ENCODE measurements at regions not wholly inside any gene's neighbourhood (a gene's known extent, or its start where the extent isn't known, plus 50 kb on each side); places are given as distances from the start of the nearest gene placed in this dataset.
A peak's percentile ranks its signal among the peaks of the same experiment; 100 is the strongest.
"Not testable (repeated sequence)": the region's sequence is repeated elsewhere in the genome, so short reads cannot be mapped to it uniquely, and the experiment has no call there.

GRCh38 chr1:200258447-200259375 is 151.1 kb downstream of the ZNF281 start:
- DNase-seq (ENCODE audit: insufficient read length, low spot score): peak; percentile 34

GRCh38 chr1:200257235-200257634 is 152.6 kb downstream of the ZNF281 start:
- no peak for DNase-seq (ENCODE audit: insufficient read length, low spot score)
- no peak for FAIRE-seq

More at GRCh38 chr1:200258447-200259375, 151.1 kb downstream of the ZNF281 start:
- no peak for FAIRE-seq

DNA sequence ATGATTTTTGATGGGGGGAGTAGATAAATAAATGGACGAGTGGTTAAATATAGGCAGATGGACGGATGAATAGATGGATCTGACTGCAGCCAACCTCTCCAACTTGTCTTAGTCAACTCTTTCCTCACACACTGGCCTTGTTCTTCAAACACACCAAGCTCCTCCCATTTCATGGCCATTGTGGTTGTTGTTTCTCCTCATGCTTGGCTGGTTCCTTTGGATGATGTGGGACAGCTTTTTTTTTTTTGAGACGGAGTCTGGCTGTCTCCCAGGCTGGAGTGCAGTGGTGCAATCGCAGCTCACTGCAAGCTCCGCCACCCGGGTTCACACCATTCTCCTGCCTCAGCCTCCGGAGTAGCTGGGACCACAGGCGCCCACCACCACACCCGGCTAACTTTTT is 155.2 kb downstream of the ZNF281 start:
- not testable (repeated sequence) for DNase-seq (ENCODE audit: insufficient read length, low spot score); FAIRE-seq

- DNase-seq (ENCODE audit: insufficient read length, low spot score): no peak
- no peak for FAIRE-seq
Measured at GRCh38 chr1:200253774-200254495, 155.9 kb downstream of the ZNF281 start.

DNA sequence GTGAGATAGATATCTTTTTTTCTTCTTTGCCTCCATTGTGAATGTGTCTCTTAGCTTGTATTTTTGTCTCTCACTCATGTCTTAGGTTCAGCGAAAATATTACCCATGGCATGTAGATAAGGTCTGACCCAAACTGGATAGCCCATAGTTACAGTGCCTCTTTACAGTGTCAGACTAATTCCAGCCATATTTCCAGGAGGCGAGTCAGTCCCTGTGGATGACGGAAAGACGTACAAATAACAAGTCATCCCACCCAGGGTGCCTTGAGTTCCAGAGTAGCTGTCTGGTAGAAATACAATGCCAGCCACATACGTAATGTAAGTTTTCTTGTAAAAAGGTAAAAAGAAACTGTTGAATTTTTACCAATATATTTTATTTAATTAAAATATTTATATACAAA is 157.3 kb downstream of the ZNF281 start:
- DNase-seq (ENCODE audit: insufficient read length, low spot score): no peak
- no peak for FAIRE-seq

GRCh38 chr1:200250469-200250868 is 159.4 kb downstream of the ZNF281 start:
- DNase-seq (ENCODE audit: insufficient read length, low spot score): no peak
- FAIRE-seq: no peak

DNA sequence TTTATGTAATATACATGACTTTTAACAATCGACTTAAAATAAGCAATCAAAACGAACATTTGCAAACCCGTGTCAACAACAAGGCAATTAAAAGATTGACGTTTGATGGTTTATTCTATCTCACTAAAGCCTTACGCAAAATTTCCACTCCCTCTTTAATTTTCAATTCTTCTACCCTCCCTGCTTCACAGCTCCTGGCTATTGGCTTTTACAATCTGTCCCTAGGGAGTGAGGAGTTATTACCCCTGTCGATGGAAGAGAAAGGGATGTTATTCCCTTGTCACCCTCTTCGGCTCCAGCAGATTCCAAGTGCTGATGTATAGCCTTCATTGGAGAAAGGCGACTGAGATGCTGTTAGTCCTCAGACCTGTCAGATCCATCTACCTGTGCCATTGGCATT is 161.3 kb downstream of the ZNF281 start:
- no peak for FAIRE-seq
- no peak for DNase-seq (ENCODE audit: insufficient read length, low spot score)

DNA sequence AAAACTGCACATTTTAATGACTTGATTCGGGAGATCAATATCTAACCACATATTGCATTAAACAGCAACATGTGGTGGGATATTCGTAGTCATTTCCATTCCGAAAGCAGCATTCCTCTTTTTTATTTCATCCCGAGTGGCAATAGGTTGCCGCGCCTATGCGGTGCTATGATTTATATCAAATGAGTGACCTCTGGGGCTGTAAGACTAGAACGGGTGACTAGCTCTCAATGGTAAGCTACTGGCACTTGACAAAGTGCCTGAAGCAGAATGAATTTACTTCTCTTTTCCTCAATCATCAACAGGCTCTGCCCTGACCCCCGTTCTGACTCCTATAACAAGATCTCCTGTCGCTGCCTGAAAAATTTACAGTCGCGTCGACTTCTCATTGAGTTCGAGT is 162.3 kb downstream of the ZNF281 start:
- DNase-seq (ENCODE audit: insufficient read length, low spot score): no peak
- FAIRE-seq: no peak

DNA sequence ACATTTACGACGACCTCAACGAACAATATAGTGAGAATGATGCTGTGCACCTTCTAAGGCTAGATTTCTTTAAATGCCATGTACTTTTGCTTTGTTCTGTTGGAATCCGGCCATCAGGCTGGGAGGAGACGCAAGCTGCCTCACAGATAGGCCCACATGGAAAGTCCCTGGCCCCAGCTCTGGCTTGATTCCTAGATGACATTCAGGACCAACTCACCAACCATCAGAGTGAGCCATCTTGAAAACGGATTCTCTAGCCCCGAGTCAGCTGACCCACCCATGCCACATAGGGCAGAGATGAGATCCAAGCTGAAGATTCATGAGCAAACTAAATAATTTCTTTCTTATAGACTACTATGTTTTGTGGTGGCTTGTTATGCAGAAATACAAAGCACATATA is 164.4 kb downstream of the ZNF281 start:
- no peak for FAIRE-seq

DNA sequence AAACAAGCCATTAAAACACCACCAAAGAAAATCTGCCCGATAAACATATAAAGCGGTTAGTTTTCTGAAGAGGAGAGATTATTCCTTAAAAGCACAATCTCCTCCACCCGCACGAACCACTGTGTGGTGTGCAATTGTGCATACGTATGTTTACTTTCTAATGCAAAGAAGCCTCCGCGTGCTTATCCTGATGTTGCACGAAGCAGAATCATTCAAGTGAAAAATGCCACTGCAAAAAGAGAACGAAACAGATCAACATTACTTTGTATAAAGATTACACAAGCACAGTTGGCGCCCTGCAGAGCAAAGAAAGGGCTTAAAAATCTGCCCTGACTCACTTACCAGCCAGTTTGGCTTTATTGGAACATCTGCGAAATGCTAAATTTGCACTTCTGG is 166.8 kb downstream of the ZNF281 start:
- FAIRE-seq (no peak), DNase-seq (ENCODE audit: insufficient read length, low spot score) (no peak)

More for the DNA sequence above, 164.4 kb downstream of the ZNF281 start:
- no peak for DNase-seq (ENCODE audit: insufficient read length, low spot score)

DNA sequence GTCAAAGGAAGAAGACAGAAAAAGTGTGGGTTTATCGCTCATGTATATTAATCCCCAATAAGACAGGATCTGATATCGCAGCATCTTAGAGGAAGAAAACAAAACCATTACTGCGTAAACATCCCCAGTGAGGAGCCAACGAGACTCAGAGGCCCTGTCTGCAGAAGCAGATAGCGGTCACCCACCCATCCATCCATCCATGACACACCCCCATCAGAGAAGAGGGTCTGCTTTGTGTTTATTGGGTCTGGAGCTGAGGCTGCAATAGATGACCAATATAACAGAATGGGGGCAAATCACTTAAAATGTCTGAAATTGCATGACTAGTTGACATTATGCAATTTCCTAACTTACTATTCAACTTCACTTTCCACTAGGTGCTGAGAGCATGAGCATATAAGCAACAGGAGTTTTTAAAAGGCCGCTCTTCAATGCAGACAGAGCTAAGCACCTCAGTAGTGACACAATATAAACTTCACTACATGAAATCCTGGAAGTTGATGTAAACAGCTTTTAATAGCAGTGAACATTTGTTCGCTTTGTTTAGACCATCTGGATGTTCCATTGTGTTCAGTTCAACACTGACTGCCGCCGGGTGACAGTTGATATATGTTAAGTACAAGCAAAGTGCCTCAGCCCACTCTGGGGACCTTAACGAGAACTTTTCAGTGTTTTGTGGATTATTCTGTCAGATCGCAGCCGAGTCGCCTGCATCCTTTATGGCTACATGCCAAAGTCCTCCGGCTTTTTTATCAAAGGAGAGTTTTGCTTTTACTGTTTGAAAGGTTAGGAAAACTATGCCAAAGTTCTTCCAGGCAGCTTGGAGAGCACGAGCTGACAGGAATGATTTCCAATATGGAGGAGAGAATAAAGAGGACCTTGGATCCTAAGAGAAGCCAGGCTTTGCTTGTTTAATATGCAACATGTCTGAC is 167.5 kb downstream of the ZNF281 start:
- FAIRE-seq (no peak), DNase-seq (ENCODE audit: insufficient read length, low spot score) (no peak)

GRCh38 chr1:200240656-200241055 is 169.2 kb downstream of the ZNF281 start:
- DNase-seq (ENCODE audit: insufficient read length, low spot score): no peak
- FAIRE-seq: no peak

DNA sequence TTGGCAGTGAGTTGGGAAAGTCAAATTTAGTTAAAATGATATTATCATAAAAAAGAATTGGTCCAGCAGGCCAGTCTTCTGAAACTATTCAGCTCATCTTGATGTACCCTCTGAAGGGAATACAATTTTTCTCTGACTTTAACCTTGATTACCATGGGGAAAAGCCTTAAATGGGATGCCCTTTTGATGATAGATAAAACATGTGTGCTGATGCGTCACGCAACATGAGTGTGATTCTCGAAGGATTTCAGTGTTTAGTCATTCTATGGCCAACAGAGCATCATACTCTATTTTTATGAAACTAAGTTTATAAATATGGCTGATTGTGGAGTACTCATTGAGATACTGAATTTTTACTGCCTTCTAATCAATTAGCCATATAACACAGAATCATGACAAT is 171.5 kb downstream of the ZNF281 start:
- FAIRE-seq (no peak), DNase-seq (ENCODE audit: insufficient read length, low spot score) (no peak)

- FAIRE-seq: no peak
- DNase-seq (ENCODE audit: insufficient read length, low spot score): no peak
Measured at GRCh38 chr1:200237066-200237465, 172.8 kb downstream of the ZNF281 start.

DNA sequence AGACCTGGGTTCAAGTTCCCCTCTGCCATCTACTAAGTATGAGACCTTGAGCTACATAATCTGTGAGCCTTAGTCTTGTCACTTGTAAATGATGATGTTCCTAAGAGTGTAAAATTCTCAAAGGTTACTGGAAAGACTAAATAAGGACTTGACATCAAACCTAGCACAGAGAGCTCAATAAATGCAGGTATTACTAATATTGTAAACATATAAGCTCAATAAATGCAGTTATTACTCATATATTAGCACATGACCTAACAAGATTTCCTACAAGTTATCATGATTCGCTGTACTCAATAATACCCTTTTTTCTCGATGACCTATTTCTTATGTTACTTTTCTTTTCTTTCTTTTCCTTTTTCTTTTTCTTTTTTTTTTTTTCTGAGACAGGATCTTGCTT is 174.9 kb downstream of the ZNF281 start:
- FAIRE-seq (no peak), DNase-seq (ENCODE audit: insufficient read length, low spot score) (no peak)

DNA sequence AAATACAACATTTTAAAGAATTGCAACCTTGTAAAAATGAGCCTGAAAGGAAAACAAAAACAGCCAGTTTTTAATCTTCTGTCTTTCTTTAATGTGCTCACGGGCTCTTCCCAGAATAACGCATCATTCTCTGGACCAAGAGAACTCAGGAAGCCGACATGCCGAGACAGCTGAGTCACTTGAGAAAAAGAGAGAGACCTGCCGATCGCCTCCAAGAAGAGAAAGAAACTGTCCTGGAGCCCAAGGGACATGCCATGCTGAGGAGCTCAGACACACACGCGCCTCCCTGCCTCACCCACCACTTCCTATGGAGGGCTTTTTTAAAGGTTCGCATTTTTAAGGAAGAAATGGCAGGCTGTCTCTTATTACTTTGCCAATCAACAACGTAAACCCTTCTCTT is 176.4 kb downstream of the ZNF281 start:
- FAIRE-seq: no peak
- peak; percentile 36 for DNase-seq (ENCODE audit: insufficient read length, low spot score)

DNA sequence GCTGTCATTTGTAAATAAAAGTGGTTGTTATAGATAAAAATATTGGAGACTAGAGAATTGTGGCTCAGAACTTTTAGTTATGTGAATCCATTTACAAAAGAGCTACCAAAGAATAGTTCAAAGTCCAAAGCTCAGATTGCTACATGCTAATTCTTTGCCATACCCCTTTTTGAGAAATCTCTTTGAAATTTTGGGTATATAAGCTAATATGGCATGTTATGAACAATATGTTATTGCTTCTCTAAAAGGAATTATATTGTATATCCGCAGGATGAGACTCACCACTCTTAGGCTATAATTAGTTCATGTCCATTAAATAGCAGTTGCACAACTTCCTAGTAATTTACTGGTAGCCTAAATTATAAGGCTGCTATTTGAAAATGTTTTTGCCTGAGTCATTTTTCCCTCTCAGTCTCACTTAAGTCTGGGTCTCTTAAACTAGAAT is 178.0 kb downstream of the ZNF281 start:
- no peak for DNase-seq (ENCODE audit: insufficient read length, low spot score)
- no peak for FAIRE-seq

DNA sequence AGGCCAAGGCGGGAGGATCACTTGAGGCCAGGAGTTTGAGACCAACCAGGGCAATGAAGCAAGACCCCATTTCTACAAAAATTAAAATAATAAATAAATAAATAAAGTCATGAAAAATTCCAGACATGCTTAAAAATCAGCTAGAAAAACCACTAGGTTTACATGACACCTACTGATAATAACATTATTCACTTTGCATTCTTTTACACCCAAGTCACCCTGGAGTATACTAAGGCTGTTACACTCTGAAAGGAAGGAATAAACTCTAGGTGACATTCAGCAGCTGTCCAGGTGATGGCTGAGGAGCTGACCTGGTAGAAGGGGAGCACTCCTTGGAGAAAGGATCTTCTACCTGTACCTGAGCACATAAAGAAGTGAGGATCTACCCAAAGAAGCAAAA is 179.2 kb downstream of the ZNF281 start:
- no peak for FAIRE-seq
- DNase-seq (ENCODE audit: insufficient read length, low spot score): no peak

- DNase-seq (ENCODE audit: insufficient read length, low spot score): no peak
- FAIRE-seq: no peak
Measured at GRCh38 chr1:200228486-200228885, 181.3 kb downstream of the ZNF281 start.

DNA sequence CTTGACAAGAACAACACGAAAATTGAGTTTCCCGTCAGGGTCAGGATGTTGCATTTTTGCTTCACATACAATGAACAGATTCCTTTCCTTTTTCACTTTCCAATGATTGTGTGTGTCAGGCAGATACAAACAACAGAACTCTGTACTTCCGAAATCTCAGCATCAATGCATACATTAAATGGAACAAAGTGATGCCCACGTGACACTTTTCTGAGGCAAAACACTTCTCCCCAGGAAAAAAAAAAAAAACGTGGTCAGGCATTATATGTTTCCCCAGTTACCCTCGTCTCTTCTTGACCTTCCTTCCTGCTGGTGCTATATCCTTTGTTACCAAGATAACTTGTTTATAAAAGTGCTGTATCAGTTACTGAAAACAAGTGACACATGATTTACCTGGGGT is 181.8 kb downstream of the ZNF281 start:
- no peak for FAIRE-seq

More for the DNA sequence above, 181.8 kb downstream of the ZNF281 start:
- DNase-seq (ENCODE audit: insufficient read length, low spot score): no peak

All from HTR-8/SVneo (cell line).